ENCODE measurements at regions not wholly inside any gene's neighbourhood (a gene's known extent, or its start where the extent isn't known, plus 50 kb on each side); places are given as distances from the start of the nearest gene placed in this dataset.

DNA sequence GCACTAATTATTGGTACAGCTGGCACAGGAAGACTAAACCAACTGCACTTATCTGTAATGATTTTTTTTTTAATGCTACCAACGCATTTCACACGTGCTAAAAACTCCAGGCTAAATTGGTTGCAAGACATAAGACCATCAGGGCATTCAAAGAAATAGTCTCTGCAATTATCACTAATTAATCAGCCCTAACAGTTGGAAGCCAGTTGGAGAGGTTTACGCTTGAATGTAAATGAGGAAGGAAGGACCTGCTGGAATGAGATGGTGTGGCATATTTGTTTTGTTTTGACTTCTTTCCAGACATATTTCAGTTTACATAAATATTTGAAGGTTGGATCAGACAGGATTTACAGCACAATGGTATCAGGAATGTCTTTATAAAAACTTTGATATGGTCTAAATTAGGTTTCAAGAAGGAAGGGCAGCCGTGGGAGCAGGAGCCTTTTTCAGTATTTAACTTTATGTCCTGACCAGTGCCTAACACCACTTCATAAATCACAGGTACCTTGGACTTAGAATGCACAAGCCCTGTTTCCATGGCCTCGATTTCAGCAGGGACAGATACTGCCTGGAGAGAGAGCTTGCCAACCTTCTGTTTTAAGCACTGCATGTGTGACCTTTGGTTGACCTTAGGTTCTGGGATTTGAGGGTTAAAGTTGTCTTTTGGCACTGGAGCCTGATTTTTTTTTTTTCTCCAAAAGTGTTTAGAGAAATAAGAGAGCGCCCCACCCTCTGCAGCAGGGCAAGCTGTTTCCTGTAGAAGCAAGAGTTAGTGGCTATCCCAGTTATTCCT is 199.8 kb upstream of the MAP3K1 start:
- H3K4me3 ChIP-seq (ENCODE audit: control insufficient read depth in 2 of 3, extremely low read depth in 1 of 3, insufficient read depth in 2 of 3, low read depth in 1 of 3, low read length in 3 of 3) = no peak overlapping the region
- DNase-seq (ENCODE audit: low read depth, low spot score) (no peak), FAIRE-seq (peak; percentile 39)
- no peaks in the 10 kb centered on the region for H3K9me1 ChIP-seq (ENCODE audit: control insufficient read depth, extremely low read depth, insufficient read depth, low read length)
- peak overlapping the region; percentile 62 for H2AFZ ChIP-seq (ENCODE audit: control insufficient read depth, low read length)
- no peaks in the 10 kb centered on the region for H3K36me3 ChIP-seq (ENCODE audit: control insufficient read depth in 2 of 2, extremely low read depth in 1 of 2, insufficient read depth in 2 of 2, low read length in 2 of 2)
- peaks cover 8% of the 10 kb centered on the region for H3K4me1 ChIP-seq (ENCODE audit: control insufficient read depth, extremely low read depth, insufficient read depth, low read length)
- H4K20me1 ChIP-seq (ENCODE audit: control insufficient read depth, extremely low read depth, insufficient read depth, low read length) = no peaks in the 10 kb centered on the region
- H3K27ac ChIP-seq (ENCODE audit: control insufficient read depth, insufficient read depth, low read length) = no peak overlapping the region
- dilution Hi-C loops (cut with MboI; ENCODE audit: extremely low pct_ligation_motif_present, low sequenced_read_pairs) = no loop called here
- peak overlapping the region; percentile 40 for H3K4me2 ChIP-seq (ENCODE audit: control insufficient read depth, extremely low read depth, insufficient read depth, low read depth, low read length)
- TF ChIP-seq, protein P1, sequence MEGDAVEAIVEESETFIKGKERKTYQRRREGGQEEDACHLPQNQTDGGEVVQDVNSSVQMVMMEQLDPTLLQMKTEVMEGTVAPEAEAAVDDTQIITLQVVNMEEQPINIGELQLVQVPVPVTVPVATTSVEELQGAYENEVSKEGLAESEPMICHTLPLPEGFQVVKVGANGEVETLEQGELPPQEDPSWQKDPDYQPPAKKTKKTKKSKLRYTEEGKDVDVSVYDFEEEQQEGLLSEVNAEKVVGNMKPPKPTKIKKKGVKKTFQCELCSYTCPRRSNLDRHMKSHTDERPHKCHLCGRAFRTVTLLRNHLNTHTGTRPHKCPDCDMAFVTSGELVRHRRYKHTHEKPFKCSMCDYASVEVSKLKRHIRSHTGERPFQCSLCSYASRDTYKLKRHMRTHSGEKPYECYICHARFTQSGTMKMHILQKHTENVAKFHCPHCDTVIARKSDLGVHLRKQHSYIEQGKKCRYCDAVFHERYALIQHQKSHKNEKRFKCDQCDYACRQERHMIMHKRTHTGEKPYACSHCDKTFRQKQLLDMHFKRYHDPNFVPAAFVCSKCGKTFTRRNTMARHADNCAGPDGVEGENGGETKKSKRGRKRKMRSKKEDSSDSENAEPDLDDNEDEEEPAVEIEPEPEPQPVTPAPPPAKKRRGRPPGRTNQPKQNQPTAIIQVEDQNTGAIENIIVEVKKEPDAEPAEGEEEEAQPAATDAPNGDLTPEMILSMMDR (optimal IDR thresholded peaks at IDR 0.05 in 1 of 3, IDR thresholded peaks at IDR 0.05 in 1 of 3, conservative IDR thresholded peaks at IDR 0.05 in 1 of 3; ENCODE audit: extremely low read depth in 1 of 3, insufficient read depth in 2 of 3, low read length in 3 of 3) = no peak
- TF ChIP-seq EZH2 (IDR thresholded peaks at IDR 0.05; ENCODE audit: low read length) = no peak
- H3K27me3 ChIP-seq (ENCODE audit: control insufficient read depth, extremely low read depth, insufficient read depth, low read length) = no peaks in the 10 kb centered on the region
- peaks cover 6% of the 10 kb centered on the region for H3K9me3 ChIP-seq (ENCODE audit: control insufficient read depth, low read depth, low read length)
- no peaks in the 10 kb centered on the region for H3K79me2 ChIP-seq (ENCODE audit: control insufficient read depth, insufficient read depth, low read length)
- H3K9ac ChIP-seq (ENCODE audit: control insufficient read depth, extremely low read depth, insufficient read depth, low read length) = no peak overlapping the region

DNA sequence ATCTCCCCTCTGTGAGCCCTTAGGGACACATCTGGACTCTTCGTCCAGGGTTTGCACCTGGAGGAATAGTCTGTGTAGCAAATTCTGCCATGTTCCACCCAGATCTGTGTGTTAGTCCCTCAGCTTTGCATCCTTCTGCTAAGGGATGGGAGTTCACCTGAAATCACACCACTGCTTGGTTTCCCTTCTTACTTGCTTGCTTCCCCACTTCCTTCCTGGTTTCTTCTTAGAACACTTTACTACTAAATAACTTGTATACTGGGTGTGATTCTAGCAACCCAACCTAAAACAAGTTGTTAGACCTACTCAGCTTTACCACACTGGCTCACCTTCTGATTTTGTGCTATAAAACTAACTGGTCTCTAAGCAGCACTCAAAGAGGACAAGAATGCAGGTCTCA is 202.6 kb upstream of the MAP3K1 start:
- no peak for TF ChIP-seq EZH2 (IDR thresholded peaks at IDR 0.05; ENCODE audit: low read length)
- TF ChIP-seq, protein P1 (optimal IDR thresholded peaks at IDR 0.05 in 1 of 3, IDR thresholded peaks at IDR 0.05 in 1 of 3, conservative IDR thresholded peaks at IDR 0.05 in 1 of 3; ENCODE audit: extremely low read depth in 1 of 3, insufficient read depth in 2 of 3, low read length in 3 of 3) = no peak
- H3K4me1 ChIP-seq (ENCODE audit: control insufficient read depth, extremely low read depth, insufficient read depth, low read length) = peaks cover 17% of the 10 kb centered on the region
- H3K36me3 ChIP-seq (ENCODE audit: control insufficient read depth in 2 of 2, extremely low read depth in 1 of 2, insufficient read depth in 2 of 2, low read length in 2 of 2) = no peaks in the 10 kb centered on the region
- no peak overlapping the region for H2AFZ ChIP-seq (ENCODE audit: control insufficient read depth, low read length)
- H3K9ac ChIP-seq (ENCODE audit: control insufficient read depth, extremely low read depth, insufficient read depth, low read length) = no peak overlapping the region
- DNase-seq (ENCODE audit: low read depth, low spot score) = no peak
- H3K27ac ChIP-seq (ENCODE audit: control insufficient read depth, insufficient read depth, low read length) = no peak overlapping the region
- no peaks in the 10 kb centered on the region for H3K27me3 ChIP-seq (ENCODE audit: control insufficient read depth, extremely low read depth, insufficient read depth, low read length)
- no peaks in the 10 kb centered on the region for H3K79me2 ChIP-seq (ENCODE audit: control insufficient read depth, insufficient read depth, low read length)
- no peaks in the 10 kb centered on the region for H4K20me1 ChIP-seq (ENCODE audit: control insufficient read depth, extremely low read depth, insufficient read depth, low read length)
- H3K4me3 ChIP-seq (ENCODE audit: control insufficient read depth in 2 of 3, extremely low read depth in 1 of 3, insufficient read depth in 2 of 3, low read depth in 1 of 3, low read length in 3 of 3) = no peak overlapping the region
- peaks cover 3% of the 10 kb centered on the region for H3K9me3 ChIP-seq (ENCODE audit: control insufficient read depth, low read depth, low read length)
- H3K9me1 ChIP-seq (ENCODE audit: control insufficient read depth, extremely low read depth, insufficient read depth, low read length) = no peaks in the 10 kb centered on the region
- no peak for FAIRE-seq
- H3K4me2 ChIP-seq (ENCODE audit: control insufficient read depth, extremely low read depth, insufficient read depth, low read depth, low read length) = no peak overlapping the region
- dilution Hi-C loops (cut with MboI; ENCODE audit: extremely low pct_ligation_motif_present, low sequenced_read_pairs) = no loop called here
